GM21717 (cell line): ENCODE measurements at regions not wholly inside any gene's neighbourhood (a gene's known extent, or its start where the extent isn't known, plus 50 kb on each side); places are given as distances from the start of the nearest gene placed in this dataset.

Experiments used
- ATAC-seq: cut with Tn5 transposase; IDR thresholded peaks from one replicate; pipeline ENCODE4 v1.9.1; 2021; ENCODE audit warnings: mild to moderate bottlenecking, moderate library complexity; ENCODE audit not compliant: unreplicated experiment

- ATAC-seq = no peak
These were observed 168.8 kb upstream of the ST8SIA2 start for GRCh38 chr15:92224843-92225242.

- no peak for ATAC-seq
These were observed 167.6 kb upstream of the ST8SIA2 start for GRCh38 chr15:92226020-92226612.

- no peak for ATAC-seq
These were observed 164.9 kb upstream of the ST8SIA2 start for GRCh38 chr15:92228830-92229229.

GRCh38 chr15:92231461-92231860, 162.2 kb upstream of the ST8SIA2 start:
- no peak for ATAC-seq

- no peak for ATAC-seq
These were observed 161.4 kb upstream of the ST8SIA2 start for GRCh38 chr15:92232317-92232716.

GRCh38 chr15:92232876-92233275, 160.8 kb upstream of the ST8SIA2 start:
- no peak for ATAC-seq

GRCh38 chr15:92243227-92243626, 150.5 kb upstream of the ST8SIA2 start:
- no peak for ATAC-seq

- no peak for ATAC-seq
These were observed 149.0 kb upstream of the ST8SIA2 start for GRCh38 chr15:92244703-92245102.

GRCh38 chr15:92247649-92248242, 145.9 kb upstream of the ST8SIA2 start:
- ATAC-seq = no peak

- ATAC-seq = no peak
These were observed 126.6 kb upstream of the ST8SIA2 start for GRCh38 chr15:92266796-92267685.

- ATAC-seq = no peak
These were observed 124.8 kb upstream of the ST8SIA2 start for GRCh38 chr15:92268900-92269299.

- ATAC-seq = no peak
These were observed 122.5 kb upstream of the ST8SIA2 start for GRCh38 chr15:92271179-92271578.

- no peak for ATAC-seq
These were observed 121.6 kb upstream of the ST8SIA2 start for GRCh38 chr15:92272106-92272505.

- no peak for ATAC-seq
These were observed 120.4 kb upstream of the ST8SIA2 start for GRCh38 chr15:92273286-92273685.

GRCh38 chr15:92273723-92274122, 120.0 kb upstream of the ST8SIA2 start:
- no peak for ATAC-seq

GRCh38 chr15:92277776-92278175, 115.9 kb upstream of the ST8SIA2 start:
- ATAC-seq = peak; percentile 63

- no peak for ATAC-seq
These were observed 109.9 kb upstream of the ST8SIA2 start for GRCh38 chr15:92283813-92284212.

GRCh38 chr15:92288755-92289154, 104.9 kb upstream of the ST8SIA2 start:
- ATAC-seq = peak; percentile 98

- no peak for ATAC-seq
These were observed 103.9 kb upstream of the ST8SIA2 start for GRCh38 chr15:92289733-92290132.

- ATAC-seq = no peak
These were observed 103.2 kb upstream of the ST8SIA2 start for GRCh38 chr15:92290359-92290992.

- no peak for ATAC-seq
These were observed 101.8 kb upstream of the ST8SIA2 start for GRCh38 chr15:92291900-92292299.
